Fibroblast of upper back skin (primary cell): ENCODE measurements at regions not wholly inside any gene's neighbourhood (a gene's known extent, or its start where the extent isn't known, plus 50 kb on each side); places are given as distances from the start of the nearest gene placed in this dataset.
"Not testable (repeated sequence)": the region's sequence is repeated elsewhere in the genome, so short reads cannot be mapped to it uniquely, and the experiment has no call there.

ENCODE experiments used
- DNase-seq: peaks from one replicate; pipeline ENCODE4 v3.0.0-alpha.2; 2013

DNA sequence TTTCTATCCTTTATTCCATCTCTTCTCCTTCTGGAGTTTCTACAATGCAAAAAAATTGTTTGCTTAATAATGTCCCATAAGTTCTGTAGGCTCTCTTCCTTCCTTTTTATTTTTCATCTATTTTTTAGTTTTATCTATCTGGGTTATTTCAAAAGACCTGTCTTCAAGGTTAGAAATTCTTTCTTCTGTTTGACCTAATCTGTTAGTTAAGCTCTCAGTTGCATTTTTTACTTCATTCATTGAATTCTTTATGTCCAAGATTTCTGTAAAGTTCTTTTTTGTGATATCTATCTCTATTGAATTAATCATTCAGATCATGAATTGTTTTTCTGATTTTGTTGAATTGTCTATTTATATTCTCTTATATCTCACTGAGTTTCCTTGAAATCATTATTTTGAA is 145.9 kb upstream of the TLE4 start:
- DNase-seq = no peak

DNA sequence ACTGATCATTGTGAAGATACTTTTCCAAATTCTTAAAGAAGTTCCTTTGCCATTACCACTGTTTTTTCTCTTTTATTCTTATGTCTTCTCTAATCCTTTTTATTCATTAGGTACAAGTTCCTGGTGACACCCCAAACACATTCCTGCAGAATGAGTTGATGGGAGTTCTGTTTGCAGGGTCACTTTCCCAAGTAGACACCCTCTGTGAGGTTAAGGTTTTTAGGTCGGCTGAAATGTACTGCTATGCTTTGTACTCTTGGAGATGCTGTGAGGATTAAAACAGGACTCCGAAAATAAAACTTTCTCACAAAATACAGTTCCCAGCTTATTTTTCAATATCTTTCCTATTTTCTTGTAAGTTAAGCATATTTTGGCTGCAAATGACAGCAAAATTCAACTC is 143.3 kb upstream of the TLE4 start:
- no peak for DNase-seq

DNA sequence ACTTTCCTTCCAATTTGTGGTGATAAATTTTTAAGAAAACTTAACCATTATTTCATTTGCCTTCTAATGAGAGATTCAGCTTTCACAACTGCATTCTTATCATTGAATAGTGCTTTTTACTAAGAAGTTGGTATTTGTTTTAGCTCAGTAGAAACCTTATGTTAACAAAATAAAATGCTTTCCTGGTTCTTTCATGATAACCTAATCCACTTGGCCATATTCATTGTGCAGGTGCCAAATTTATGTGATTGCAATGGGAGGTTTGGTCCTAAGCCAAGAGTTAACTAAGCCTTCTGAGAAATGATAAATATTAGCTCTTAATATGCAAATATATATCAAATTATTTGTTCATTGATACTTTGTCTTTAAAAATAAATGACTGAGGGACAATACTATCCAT is 141.1 kb upstream of the TLE4 start:
- no peak for DNase-seq

DNA sequence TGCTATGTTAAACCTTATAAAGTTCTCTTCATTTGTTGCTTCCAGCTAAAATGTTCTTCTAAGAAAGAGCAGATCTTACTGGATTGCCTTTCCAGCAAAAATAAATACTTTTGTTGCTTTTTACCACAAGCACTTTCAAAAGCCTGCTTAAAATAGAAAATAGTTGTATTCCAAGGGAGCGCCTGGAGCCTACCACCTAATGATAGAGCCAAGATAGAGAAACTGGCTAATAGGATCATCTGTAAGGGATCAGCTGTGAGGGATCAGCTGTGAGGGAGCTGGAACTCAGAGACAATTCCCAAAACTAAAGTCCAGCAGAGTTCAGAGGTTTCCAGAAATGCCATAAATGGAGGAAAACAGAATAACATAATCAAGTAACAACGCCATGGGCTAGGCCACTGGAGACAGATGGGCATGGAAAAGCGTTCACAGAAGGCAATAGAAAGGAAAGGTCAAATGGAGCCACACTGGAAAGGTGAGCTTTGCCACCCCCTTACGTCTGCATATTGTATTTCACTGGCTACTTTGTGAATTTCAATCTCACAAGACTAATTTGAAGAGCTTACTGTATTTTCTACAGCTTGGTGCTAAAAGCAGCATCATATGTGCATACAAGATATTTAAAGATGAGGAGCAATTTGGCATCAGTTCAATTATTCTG is 140.6 kb upstream of the TLE4 start:
- no peak for DNase-seq

GRCh38 chr9:79432485-79432884 is 139.3 kb upstream of the TLE4 start:
- no peak for DNase-seq

GRCh38 chr9:79433703-79434102 is 138.1 kb upstream of the TLE4 start:
- DNase-seq = peak; percentile 15

- DNase-seq = not testable (repeated sequence)
Measured at GRCh38 chr9:79439221-79439620, 132.5 kb upstream of the TLE4 start.

DNA sequence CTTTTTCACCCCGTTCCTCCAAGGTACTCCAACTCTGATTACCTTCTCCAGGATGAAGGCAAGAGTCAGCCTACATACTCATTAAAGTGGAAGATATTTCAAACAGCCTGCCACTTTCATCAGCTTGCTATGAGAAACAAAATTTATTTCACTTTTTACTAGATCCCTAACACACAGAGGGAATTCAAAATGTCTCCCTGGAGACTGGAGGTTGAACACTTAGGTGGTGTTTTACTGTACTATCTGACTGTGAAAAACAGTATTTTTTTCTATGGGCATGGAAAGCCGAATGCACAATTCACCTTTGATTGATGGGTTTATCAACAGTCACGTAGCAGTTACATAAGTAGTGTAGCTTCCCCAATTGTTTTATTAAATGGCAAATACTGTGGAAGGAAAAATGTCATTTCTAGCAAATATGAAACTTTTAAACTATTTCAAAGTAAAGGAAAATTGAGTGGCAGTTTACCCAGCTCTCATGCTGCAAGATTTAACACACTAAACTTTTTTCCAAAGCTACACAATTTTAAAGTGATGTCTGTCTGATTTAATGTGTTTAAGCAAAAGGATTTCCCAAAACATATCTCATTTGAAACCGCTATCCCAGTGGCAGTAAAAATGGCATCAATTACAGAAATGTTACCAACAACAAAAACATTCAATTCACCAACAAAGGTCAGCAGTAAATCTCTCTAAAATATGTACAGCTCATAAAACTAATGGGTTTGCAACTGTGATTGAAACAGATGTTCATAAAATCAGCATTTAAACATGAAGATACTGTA is 125.0 kb upstream of the TLE4 start:
- peak; percentile 7 for DNase-seq

GRCh38 chr9:79447308-79447605 is 124.5 kb upstream of the TLE4 start:
- no peak for DNase-seq

DNA sequence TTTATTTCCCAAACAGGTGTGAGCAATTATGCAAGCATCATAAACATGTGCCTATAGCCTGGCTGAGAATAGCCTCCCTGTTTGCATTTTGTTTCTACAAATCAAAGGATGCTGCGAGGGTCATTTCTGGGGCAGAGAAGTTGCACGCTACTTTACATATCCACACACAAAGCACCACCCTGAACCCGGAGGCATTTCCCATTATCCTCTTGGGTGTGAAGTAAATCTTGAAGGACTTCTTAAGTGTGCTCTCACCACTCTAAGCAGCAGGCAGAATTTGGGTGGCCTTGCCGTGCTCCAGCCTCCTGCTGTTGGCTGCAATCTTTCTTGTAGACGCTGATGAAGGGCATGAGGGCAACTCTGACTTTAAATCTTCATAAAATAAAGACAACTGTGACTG is 124.0 kb upstream of the TLE4 start:
- DNase-seq = no peak

GRCh38 chr9:79452265-79452664 is 119.5 kb upstream of the TLE4 start:
- DNase-seq = no peak

DNA sequence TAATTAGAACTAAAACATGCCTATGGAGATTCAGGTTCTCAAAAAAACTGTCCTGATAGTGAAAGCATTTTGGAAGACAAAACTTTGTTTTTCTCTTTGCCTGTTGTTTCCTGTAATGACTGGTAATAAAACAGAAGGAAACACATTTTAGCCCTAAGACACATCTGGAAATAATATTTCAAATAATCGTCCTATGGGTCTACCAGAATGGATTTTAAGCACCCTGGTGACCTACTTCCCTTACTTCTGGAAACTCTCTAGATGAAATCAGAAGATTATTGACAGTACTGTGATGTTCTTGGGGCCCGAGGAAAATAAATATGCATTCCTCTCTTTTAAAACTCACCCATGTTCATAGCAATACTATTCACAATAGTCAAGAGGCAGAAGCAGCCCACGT is 110.1 kb upstream of the TLE4 start:
- no peak for DNase-seq

GRCh38 chr9:79465156-79465555 is 106.6 kb upstream of the TLE4 start:
- DNase-seq = no peak

DNA sequence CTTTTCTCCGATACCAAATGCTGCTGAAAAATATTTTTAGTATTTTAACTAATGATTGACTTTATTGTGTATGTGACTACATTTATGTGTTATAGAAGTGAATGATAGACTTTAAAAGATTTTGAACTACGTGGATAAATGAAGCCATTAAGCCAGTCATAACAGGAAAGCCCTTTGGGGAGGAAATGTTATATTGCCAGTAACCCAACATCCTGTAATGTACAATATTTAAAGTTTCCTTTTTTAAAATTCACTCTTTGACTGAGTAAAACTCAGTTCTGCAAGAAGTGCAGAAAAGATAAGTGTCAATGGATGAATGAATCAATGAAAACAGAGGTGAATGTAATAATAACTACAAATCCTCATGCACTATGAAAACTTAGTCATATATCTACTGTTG is 102.6 kb upstream of the TLE4 start:
- DNase-seq = no peak

- DNase-seq = no peak
Measured at GRCh38 chr9:79470954-79471353, 100.8 kb upstream of the TLE4 start.

GRCh38 chr9:79471580-79472543 is 99.9 kb upstream of the TLE4 start:
- DNase-seq = peak; percentile 60

GRCh38 chr9:79473704-79474103 is 98.1 kb upstream of the TLE4 start:
- no peak for DNase-seq

- peak; percentile 69 for DNase-seq
Measured at GRCh38 chr9:79477241-79477840, 94.4 kb upstream of the TLE4 start.

- peak; percentile 68 for DNase-seq
Measured at GRCh38 chr9:79477955-79478771, 93.6 kb upstream of the TLE4 start.

GRCh38 chr9:79480639-79481038 is 91.1 kb upstream of the TLE4 start:
- no peak for DNase-seq

GRCh38 chr9:79481846-79482477 is 89.8 kb upstream of the TLE4 start:
- no peak for DNase-seq

DNA sequence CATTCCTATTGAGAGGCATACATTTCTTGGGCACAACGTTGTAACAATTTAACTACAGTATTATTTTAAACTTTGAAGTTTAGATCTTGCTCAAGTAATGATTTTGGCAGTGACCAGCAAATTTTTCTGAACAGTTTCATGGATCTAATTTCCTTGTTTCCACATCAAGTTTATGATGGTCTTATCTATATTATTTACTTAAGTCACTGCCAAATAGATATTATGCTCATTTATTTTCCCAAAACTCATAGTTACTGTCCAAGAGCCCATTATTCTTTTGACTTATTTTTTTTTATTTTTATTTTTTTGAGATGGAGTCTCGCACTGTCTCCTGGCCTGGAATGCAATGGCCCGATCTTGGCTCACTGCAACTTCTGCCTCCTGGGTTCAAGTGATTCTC is 86.5 kb upstream of the TLE4 start:
- DNase-seq = no peak
